ENCODE measurements at regions not wholly inside any gene's neighbourhood (a gene's known extent, or its start where the extent isn't known, plus 50 kb on each side); places are given as distances from the start of the nearest gene placed in this dataset.

- TF ChIP-seq FOXK2 (IDR thresholded peaks at IDR 0.05) (no peak), HDGF (IDR thresholded peaks at IDR 0.05; ENCODE audit: borderline replicate concordance) (no peak), SP1 (IDR thresholded peaks at IDR 0.05) (no peak), NFRKB (IDR thresholded peaks at IDR 0.05) (no peak), SUZ12 (IDR thresholded peaks at IDR 0.05) (no peak), FOXM1 (IDR thresholded peaks at IDR 0.05; ENCODE audit: borderline replicate concordance) (no peak), BHLHE40 (IDR thresholded peaks at IDR 0.05; ENCODE audit: borderline replicate concordance) (no peak), CTBP1 (IDR thresholded peaks at IDR 0.05; ENCODE audit: borderline replicate concordance) (no peak)
- TF ChIP-seq, protein P1, sequence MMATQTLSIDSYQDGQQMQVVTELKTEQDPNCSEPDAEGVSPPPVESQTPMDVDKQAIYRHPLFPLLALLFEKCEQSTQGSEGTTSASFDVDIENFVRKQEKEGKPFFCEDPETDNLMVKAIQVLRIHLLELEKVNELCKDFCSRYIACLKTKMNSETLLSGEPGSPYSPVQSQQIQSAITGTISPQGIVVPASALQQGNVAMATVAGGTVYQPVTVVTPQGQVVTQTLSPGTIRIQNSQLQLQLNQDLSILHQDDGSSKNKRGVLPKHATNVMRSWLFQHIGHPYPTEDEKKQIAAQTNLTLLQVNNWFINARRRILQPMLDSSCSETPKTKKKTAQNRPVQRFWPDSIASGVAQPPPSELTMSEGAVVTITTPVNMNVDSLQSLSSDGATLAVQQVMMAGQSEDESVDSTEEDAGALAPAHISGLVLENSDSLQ (IDR thresholded peaks at IDR 0.05), result no peak
Observed at GRCh38 chr4:133623847-133624246, 474.8 kb downstream of the PCDH10 start.

All from HEK293T (cell line).